ENCODE measurements at regions not wholly inside any gene's neighbourhood (a gene's known extent, or its start where the extent isn't known, plus 50 kb on each side); places are given as distances from the start of the nearest gene placed in this dataset.
"Not testable (repeated sequence)": the region's sequence is repeated elsewhere in the genome, so short reads cannot be mapped to it uniquely, and the experiment has no call there.

GRCh38 chr1:214143006-214143992, 137.7 kb upstream of the SMYD2 start:
- no peak for DNase-seq

- not testable (repeated sequence) for DNase-seq
Measured at GRCh38 chr1:214144521-214144920, 136.4 kb upstream of the SMYD2 start.

- no peak for DNase-seq
Measured at GRCh38 chr1:214146523-214146922, 134.4 kb upstream of the SMYD2 start.

GRCh38 chr1:214154596-214155292, 126.2 kb upstream of the SMYD2 start:
- DNase-seq = no peak

GRCh38 chr1:214155987-214156625, 124.9 kb upstream of the SMYD2 start:
- DNase-seq = no peak

GRCh38 chr1:214164173-214164572, 116.8 kb upstream of the SMYD2 start:
- no peak for DNase-seq

- no peak for DNase-seq
Measured at GRCh38 chr1:214165850-214166374, 115.0 kb upstream of the SMYD2 start.

- DNase-seq = no peak
Measured at GRCh38 chr1:214174508-214175199, 106.3 kb upstream of the SMYD2 start.

- no peak for DNase-seq
Measured at GRCh38 chr1:214178102-214178501, 102.9 kb upstream of the SMYD2 start.

GRCh38 chr1:214184992-214185391, 96.0 kb upstream of the SMYD2 start:
- DNase-seq = no peak

GRCh38 chr1:214186103-214186824, 94.7 kb upstream of the SMYD2 start:
- no peak for DNase-seq

GRCh38 chr1:214187121-214187900, 93.6 kb upstream of the SMYD2 start:
- DNase-seq = no peak

- no peak for DNase-seq
Measured at GRCh38 chr1:214187933-214188332, 93.0 kb upstream of the SMYD2 start.

- DNase-seq = no peak
Measured at GRCh38 chr1:214188835-214189234, 92.1 kb upstream of the SMYD2 start.

- no peak for DNase-seq
Measured at GRCh38 chr1:214192825-214193643, 87.9 kb upstream of the SMYD2 start.

GRCh38 chr1:214193691-214194090, 87.3 kb upstream of the SMYD2 start:
- no peak for DNase-seq

GRCh38 chr1:214198571-214198970, 82.4 kb upstream of the SMYD2 start:
- DNase-seq = no peak

GRCh38 chr1:214199585-214199984, 81.4 kb upstream of the SMYD2 start:
- DNase-seq = no peak

- no peak for DNase-seq
Measured at GRCh38 chr1:214202992-214203391, 78.0 kb upstream of the SMYD2 start.

GRCh38 chr1:214205053-214205452, 75.9 kb upstream of the SMYD2 start:
- no peak for DNase-seq

Measured in occipital lobe (tissue), 1 donor.